Activated CD8-positive, alpha-beta memory T cell treated with anti-CD3 and anti-CD28 coated beads for 36 hours (primary cell): ENCODE measurements at regions not wholly inside any gene's neighbourhood (a gene's known extent, or its start where the extent isn't known, plus 50 kb on each side); places are given as distances from the start of the nearest gene placed in this dataset.
"Not testable (repeated sequence)": the region's sequence is repeated elsewhere in the genome, so short reads cannot be mapped to it uniquely, and the experiment has no call there.

Experiments
- CTCF ChIA-PET: fragments of 350-600 bp; sonication (Branson Sonifier 250); formaldehyde crosslinking; loops from one replicate; lab custom pipeline; 2021; ENCODE audit warnings: antibody characterized with exemption; lab: Charles Lee
- POLR2A ChIA-PET: fragments of 350-600 bp; sonication (Branson Sonifier 250); formaldehyde crosslinking; loops from one replicate; lab custom pipeline; 2021; ENCODE audit warnings: antibody characterized with exemption; lab: Charles Lee

- CTCF ChIA-PET: no interaction called here
- POLR2A ChIA-PET: no interaction called here
Observed at GRCh38 chr6:138653435-138653834, 120.1 kb upstream of the CCDC28A start.

GRCh38 chr6:138654715-138655634 is 118.6 kb upstream of the CCDC28A start:
- POLR2A ChIA-PET: no interaction called here
- CTCF ChIA-PET: no interaction called here

GRCh38 chr6:138655828-138656227 is 117.7 kb upstream of the CCDC28A start:
- CTCF ChIA-PET: no interaction called here
- POLR2A ChIA-PET: no interaction called here

- ChIA-PET CTCF (no interaction called here), POLR2A (no interaction called here)
Observed at GRCh38 chr6:138656364-138657064, 117.1 kb upstream of the CCDC28A start.

- POLR2A ChIA-PET: no interaction called here
Observed at GRCh38 chr6:138657065-138657425, 116.5 kb upstream of the CCDC28A start.

GRCh38 chr6:138659998-138660397 is 113.6 kb upstream of the CCDC28A start:
- ChIA-PET POLR2A (no interaction called here), CTCF (no interaction called here)

More at GRCh38 chr6:138657065-138657425, 116.5 kb upstream of the CCDC28A start:
- CTCF ChIA-PET: no interaction called here

- POLR2A ChIA-PET: no interaction called here
- CTCF ChIA-PET: no interaction called here
Observed at GRCh38 chr6:138662471-138662870, 111.1 kb upstream of the CCDC28A start.

GRCh38 chr6:138663892-138664291 is 109.7 kb upstream of the CCDC28A start:
- POLR2A ChIA-PET: no interaction called here
- CTCF ChIA-PET: no interaction called here

GRCh38 chr6:138664745-138665144 is 108.8 kb upstream of the CCDC28A start:
- ChIA-PET POLR2A (interaction anchor here (0.6 kb wide), 1 partner anchor 54 kb away, joined by 3 read pairs; no protein-coding TSS in a partner anchor), CTCF (no interaction called here)

GRCh38 chr6:138666636-138667035 is 106.9 kb upstream of the CCDC28A start:
- ChIA-PET CTCF (no interaction called here), POLR2A (no interaction called here)

GRCh38 chr6:138667408-138667807 is 106.2 kb upstream of the CCDC28A start:
- ChIA-PET CTCF (no interaction called here), POLR2A (no interaction called here)

GRCh38 chr6:138671351-138671750 is 102.2 kb upstream of the CCDC28A start:
- ChIA-PET CTCF (no interaction called here), POLR2A (interaction anchor here (0.5 kb wide), 1 partner anchor 224 kb away, joined by 7 read pairs; no protein-coding TSS in a partner anchor)

GRCh38 chr6:138673346-138674014 is 100.1 kb upstream of the CCDC28A start:
- POLR2A ChIA-PET: no interaction called here
- CTCF ChIA-PET: interaction anchor here (0.7 kb wide), 1 partner anchor 84 kb away, joined by 3 read pairs; no protein-coding TSS in a partner anchor

- CTCF ChIA-PET: not testable (repeated sequence)
Observed at GRCh38 chr6:138674444-138674843, 99.1 kb upstream of the CCDC28A start.

GRCh38 chr6:138677538-138677937 is 96.0 kb upstream of the CCDC28A start:
- ChIA-PET CTCF (interaction anchor here (1.5 kb wide), 1 partner anchor 16 kb away, joined by 4 read pairs; no protein-coding TSS in a partner anchor), POLR2A (no interaction called here)

More at GRCh38 chr6:138674444-138674843, 99.1 kb upstream of the CCDC28A start:
- POLR2A ChIA-PET: not testable (repeated sequence)

- CTCF ChIA-PET: interaction anchor here (1.5 kb wide), 1 partner anchor 15 kb away, joined by 4 read pairs; no protein-coding TSS in a partner anchor
- POLR2A ChIA-PET: no interaction called here
Observed at GRCh38 chr6:138678168-138678567, 95.4 kb upstream of the CCDC28A start.

GRCh38 chr6:138680085-138680484 is 93.5 kb upstream of the CCDC28A start:
- CTCF ChIA-PET: no interaction called here
- POLR2A ChIA-PET: no interaction called here

- POLR2A ChIA-PET: no interaction called here
- CTCF ChIA-PET: no interaction called here
Observed at GRCh38 chr6:138681627-138682026, 91.9 kb upstream of the CCDC28A start.

GRCh38 chr6:138682704-138683527 is 90.7 kb upstream of the CCDC28A start:
- CTCF ChIA-PET: no interaction called here
- POLR2A ChIA-PET: no interaction called here
